Islet of Langerhans (tissue), 1 donor: ENCODE measurements at regions not wholly inside any gene's neighbourhood (a gene's known extent, or its start where the extent isn't known, plus 50 kb on each side); places are given as distances from the start of the nearest gene placed in this dataset.

Source experiments
- FAIRE-seq: peaks from one replicate; lab custom pipeline; 2011; peaks lifted over from hg19 to GRCh38; lab: Jason Lieb, UNC

DNA sequence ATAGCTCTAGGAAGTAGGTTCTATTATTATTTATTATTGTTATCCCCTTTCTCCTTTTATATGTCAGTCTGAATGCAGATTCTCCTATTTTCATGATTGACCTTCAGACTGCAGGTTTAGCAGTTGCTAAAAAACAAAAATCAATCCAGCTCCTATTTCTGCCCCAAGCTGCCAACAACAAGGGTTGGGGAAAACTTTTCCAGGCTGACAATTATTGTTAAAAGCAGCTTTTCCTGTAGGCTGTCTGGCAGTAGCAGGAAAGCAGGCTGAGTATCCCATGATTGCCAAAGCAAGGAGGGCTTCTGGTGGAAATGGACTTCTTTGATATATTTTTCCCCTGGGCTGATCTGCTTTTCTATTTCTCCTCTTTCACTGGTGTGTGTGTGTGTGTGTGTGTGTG, 78.0 kb upstream of the CTLA4 start:
- no peak for FAIRE-seq

DNA sequence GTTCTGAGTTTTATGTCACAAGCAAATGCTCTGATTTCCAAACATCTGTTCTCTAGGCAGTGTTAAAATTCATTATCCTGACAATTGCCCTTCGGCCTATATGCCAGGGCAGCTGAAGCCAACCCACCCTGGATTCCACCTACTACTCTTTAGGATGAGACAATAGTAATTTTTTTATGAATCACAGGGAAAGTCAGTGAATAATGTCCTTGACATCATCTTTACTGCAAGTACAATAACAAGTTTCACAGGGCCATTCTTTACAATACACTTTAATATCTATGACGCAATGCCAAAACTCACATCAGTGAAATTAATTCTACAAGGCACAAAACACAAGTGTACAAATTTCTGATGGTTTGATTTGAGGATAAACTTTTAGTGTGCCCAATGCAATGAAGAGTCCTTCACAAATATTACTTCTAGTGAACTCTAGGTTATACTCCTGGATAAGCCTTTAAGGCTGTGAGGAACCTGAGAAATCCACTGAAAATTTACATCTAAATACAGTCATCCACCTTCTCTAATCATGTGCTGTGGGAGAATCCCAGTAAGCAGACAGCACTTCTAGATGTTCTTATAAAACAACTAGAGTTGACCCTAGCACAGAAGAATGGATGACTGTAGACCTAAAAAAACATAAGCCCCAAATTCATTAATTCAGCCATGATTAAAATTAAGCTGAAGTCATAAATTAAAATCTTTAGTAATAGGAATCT, 77.3 kb upstream of the CTLA4 start:
- FAIRE-seq, result no peak

DNA sequence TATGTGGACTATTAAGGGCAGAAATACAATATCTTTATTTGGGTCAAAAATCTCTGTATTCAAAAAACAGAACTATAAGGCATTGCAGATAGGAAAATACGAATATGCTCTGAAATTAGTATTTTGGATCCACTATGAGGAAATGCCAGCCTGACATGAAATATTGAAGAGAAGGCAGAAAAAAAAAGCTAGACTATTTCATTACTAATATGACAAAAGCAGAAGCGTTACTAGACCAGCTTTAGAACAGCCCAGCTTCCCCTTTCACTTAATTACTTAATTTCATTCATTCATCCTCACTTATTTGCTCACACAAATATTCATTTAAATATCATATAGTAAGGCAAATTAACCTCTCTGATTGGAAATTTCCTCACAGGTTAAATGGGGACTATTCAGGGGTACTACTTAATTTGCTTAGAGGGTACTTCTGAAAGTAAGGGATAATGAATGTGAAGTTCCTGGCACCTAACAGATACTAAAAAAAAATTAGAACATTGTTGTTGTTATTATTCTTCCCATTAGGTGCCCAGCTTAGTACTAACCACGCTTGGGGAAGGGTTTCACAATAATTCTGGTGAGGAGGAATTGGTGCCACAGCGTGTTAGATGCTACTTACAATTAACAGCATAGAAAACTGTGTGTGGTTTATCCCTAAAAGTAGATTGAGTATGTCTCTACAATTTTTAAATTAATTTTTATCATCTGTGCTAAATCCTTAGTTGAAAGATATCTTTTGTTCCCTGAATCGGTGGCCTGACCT, 71.1 kb upstream of the CTLA4 start:
- no peak for FAIRE-seq

DNA sequence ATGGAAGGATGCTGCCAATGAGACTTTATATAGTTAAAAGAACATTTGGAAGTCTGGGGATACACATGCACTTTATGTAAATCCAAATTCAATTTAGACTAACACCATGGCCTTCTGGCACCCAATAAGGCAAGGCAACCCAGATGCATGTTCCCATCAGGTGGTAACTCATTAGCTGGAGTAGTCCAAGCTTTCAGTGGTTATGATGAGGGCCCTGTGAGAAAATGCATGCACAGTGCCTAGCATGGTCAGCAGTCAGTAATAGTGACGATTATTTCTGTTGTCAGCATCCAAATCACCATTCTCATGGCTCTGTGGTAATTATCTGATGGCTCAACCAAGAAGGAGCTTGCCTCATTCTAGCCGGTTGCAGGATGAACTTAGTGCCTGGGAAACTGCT, 70.3 kb upstream of the CTLA4 start:
- FAIRE-seq, result no peak

DNA sequence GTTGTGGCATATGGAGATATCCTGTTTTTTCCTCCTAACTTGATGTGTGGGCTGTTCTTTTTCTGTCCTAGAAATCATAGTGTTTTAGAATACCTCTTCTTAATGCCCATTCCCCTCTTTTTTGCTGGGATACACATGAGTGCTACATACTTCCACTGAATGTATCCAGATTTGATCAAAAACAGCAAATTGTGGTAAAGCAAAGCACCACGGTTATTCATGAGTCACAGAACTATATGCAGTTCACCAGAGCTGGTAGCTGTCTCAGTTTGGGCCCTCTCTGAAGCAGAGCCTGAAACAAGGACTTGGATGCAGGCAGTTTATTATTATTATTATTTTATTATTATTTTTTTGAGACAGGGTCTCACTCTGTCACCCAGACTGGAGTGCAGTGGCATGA, 69.9 kb upstream of the CTLA4 start:
- FAIRE-seq, result no peak

DNA sequence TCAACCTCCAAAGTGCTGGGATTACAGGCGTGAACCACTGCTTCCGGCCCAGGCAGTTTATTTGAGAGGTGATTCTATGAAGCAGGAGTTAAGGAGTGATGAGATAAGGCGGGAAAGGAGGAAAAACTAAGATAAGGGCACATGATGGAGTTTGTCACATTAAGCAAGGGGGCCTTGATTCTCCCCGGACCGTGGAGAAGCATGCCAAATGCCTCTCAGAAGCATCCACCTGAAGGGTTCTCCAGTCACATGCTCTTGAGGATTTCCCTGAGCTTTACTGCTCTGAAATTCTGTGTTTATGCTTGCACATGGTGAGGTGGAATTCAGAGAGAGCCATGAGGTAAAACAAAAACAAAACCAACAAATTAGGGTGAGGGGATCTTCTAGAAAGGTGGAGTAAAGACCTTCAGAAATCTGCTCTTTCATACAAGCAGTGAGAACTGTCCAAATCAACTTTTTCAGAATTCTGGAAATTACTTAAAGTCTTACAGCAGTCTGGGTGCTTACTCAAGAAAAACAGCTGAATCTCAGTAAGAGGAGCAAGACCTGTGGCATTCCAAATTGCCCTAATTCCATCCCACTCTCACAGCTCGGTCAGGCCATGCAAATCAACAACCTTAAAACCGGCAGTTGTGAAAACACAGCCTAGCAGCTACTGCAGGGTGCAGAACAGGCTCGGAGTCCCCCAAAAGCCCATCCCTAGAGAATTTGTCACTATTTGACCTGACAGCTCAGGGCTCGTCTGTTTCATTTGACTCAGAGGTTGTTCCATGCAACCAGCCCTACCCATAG, 69.1 kb upstream of the CTLA4 start:
- no peak for FAIRE-seq

DNA sequence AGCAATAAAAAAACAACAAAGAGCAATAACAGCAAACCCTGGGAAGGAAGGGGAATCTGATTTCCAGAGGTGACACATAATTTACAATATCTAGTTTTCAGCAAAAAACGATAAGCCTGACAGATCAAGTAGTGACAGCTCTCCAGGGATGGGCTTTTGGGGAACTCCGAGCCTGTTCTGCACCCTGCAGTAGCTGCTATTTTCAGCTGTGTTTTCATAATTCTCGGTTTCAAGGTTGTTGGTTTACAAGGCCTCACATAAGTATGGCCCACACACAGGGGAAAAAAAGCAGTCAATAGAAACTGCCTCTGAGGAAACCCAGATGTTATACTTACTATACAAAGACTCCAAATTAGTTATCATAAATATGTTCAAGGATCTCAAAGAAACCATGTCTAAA, 67.7 kb upstream of the CTLA4 start:
- FAIRE-seq, result no peak

DNA sequence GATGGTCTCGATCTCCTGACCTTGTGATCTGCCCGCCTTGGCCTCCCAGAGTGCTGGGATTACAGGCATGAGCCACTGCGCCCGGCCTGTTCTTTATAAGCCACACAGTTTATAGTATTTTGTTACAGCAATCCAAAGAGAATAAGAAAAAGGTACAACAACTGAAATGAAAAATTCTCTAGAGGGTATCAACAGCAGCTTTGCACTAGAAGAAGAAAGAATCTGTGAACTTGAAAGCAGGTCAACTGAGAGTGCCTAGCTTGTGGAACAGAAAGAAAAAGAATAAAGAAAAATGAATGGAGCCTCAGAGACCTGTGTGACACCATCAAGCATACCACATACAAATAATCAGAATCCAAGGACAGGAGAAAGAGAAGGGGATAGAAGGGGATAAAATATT, 66.8 kb upstream of the CTLA4 start:
- no peak for FAIRE-seq

DNA sequence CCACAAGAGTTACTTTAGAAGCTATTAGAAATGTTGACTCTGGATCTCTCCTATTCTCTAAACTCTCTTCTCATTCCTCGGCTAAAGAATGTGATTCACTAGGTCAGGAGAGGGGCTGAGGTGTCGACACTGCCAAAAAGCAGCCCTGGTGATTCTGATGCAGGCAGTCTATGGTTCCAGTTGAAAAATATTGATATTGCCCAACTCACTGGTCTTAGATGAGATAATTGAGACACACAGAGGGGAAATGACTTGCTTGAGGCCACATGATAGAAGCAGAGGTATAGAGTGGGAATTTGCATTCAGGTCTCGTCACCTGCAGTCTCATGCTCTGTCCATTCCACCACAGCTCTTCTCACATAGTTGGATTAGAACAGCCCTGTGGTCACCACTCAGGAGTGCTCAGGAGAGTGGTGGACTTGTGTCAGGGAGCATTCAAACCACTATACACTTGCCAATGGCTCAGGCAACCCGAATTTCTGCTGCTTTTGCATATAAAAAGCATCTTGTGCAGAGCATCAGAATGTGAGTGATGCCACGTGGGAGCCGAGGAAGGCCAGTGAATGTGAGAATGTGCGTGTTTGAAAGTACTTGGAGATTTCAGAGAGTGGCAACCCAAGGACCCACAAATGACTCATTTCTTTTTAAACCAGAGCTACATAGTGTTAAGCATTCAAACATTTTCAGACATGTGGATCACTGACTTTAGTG, 65.1 kb upstream of the CTLA4 start:
- FAIRE-seq, result no peak

DNA sequence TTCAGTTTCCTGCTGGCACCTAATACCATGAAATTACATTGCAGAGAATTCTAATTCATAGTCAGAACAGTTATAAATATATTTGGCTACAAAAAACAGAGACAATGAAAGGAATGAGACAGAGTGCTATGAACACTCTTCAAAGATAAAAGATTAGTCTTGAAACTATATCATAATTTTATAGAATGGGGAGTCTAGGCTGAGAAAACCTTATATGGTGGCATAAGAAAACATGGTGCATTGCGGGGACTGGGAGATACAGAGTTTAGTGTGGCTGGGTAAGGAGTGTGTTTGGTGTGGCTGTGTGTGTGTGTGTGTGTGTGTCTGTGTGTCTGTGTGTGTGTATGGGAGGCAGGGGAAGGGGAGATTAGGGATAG, 64.5 kb upstream of the CTLA4 start:
- FAIRE-seq, result no peak

DNA sequence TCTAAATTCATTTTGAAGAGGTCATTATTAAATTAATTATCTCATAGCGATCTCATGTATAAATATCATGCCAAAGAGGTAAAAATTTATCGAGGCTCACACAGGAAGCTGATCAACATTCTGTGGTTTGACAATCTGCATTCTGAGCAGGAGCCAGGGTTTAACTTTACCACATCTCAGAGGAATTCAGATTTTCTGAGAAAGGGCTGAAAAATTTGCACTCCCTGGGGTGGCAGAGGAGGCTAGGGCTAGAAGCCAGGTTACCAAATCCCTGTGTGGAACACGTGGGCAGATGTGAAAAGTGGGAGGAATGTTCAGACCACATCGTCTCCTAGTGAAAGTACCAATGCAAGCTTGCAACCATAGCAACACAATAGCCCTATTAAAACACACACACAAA, 63.5 kb upstream of the CTLA4 start:
- no peak for FAIRE-seq

DNA sequence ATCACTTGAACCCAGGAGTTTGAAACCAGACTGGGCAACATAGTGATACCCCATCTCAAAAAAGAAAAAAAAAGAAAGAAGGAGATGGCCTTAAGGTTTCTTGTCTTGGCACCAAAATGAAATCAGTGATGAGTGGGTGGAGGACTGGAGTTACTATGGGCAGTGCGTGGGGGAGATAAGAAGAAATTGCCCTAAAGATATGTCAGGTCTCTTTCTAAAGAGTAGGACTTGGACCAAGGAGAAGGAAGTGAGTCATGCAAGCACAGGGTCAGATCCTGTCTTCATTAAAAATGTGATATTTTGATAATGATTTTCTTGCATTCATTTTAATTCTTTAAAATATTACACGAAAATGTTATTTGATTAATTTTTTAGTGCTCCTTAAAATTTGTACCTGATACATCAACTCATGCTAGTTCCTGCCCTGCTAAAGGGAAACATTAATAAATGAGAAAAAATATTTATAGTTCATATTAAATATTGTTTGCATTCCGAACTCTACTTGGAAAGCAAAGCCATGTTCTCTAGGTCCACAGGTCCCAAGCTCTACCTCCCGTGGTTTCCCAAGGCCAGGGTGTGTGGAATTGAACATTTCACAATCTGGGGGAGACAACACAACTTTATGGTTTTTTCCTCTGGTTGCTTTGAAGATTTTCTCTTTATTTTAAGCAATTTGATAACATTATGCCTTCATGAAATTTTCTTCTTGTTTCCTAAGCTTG, 62.6 kb upstream of the CTLA4 start:
- FAIRE-seq, result no peak

DNA sequence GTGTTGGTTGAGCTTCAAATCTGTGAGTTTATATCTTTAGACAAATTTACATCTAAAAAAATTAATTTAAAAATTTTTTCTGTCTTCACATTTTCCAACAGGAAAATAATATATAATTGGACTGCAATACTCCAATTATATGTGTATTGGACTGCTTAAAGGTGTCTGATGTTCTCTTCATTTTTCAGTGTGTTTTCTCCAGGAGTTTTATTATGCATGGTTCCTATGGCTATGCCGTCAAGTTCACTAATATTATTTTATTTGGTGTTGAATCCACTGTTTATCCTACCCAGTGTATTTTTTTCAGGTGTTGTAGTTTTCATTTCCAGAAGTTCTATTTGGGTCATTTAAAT, 62.1 kb upstream of the CTLA4 start:
- FAIRE-seq, result no peak

DNA sequence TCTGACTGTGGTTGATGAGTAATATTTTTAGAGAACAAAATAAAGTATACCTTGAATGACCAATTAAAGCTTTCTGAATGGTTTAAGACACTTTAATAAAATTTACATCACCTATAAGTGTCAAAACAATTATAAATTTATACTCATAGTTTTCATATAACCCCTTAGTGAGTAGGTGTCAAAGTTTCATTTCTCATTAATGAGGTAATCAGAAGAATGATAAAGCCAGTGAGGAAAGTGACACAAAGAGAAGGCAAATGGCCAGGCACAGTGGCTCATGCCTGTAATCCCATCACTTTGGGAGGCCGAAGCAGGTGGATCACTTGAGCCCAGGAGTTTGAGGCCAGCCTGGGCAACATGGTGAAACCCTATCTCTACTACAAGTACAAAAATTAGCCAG, 60.8 kb upstream of the CTLA4 start:
- FAIRE-seq, result no peak

DNA sequence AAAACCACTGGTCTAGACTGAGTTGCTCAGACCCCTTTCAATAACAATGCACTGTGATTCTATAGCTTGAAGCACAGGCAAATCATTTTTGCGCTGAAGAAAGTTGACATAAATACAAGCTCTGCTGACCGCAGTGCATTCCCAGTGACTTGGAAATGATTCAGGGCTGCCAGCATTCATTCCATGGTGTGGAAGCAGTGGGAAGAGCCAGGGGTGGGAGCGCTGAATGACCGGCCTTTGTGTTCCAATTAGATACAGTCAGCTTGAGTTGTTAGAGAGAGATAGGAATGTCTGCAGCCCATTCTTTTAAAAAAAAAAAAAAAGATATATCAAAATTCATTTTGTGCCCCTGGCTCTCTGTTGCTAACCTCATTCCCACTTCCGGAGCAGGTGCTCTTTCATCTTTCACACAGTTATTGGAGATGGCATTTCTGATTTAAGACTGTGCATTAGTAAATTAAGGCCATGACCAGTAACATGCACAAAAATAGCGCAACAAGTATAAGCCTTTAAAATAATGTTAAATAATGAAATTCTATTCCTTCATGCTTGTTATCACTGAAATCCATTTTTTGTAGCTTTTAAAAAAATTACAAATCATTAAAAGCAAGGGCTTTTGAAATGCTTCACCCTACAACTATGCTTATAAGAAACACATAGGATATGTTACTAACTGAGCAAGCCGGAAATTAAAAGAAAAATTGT, 59.4 kb upstream of the CTLA4 start:
- FAIRE-seq, result no peak

DNA sequence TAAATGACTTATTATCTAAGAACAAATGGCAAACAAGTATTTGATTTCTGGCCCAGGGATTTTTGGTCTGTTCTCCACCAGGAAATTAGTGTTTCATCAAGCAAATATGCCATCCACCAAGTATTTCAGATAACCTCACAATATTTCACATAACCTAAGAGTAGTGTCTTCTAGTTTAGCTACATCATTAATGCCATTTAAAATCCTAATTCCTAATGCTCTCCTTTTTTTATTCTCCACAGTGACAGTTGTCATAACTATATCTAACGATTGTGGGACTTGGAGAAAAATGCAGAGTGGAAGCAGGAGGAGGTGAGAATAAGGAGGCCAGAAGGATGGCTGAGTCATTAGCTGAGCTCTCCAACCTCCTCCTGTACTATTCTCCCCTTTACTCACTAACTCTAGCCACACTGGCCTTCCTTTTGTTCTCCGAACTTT, 58.5 kb upstream of the CTLA4 start:
- no peak for FAIRE-seq

DNA sequence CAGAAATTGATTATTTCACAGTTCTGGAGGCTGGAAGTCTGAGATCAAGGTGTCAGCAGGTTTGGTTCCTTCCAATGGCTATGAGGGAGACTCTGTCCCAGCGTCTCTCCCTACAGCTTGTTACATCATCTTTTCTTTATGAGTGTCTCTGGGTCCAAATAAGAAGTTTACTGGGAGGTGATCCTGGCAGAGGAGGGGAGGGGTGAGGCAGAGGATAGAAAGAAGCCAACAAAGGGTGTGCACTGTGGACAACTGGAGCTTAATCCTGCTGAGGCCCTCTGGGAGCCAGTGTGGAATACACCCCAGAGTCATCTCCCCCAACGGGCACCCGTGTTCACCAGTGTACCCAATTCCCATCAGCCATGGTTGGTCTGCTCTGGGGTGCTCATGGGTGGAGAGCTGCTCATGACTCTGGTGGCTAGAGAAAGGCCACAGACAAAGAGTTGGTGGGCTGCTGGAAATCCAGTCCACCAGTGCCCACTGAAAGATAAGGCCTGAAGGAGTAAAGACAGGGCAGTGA, 57.5 kb upstream of the CTLA4 start:
- FAIRE-seq, result no peak

DNA sequence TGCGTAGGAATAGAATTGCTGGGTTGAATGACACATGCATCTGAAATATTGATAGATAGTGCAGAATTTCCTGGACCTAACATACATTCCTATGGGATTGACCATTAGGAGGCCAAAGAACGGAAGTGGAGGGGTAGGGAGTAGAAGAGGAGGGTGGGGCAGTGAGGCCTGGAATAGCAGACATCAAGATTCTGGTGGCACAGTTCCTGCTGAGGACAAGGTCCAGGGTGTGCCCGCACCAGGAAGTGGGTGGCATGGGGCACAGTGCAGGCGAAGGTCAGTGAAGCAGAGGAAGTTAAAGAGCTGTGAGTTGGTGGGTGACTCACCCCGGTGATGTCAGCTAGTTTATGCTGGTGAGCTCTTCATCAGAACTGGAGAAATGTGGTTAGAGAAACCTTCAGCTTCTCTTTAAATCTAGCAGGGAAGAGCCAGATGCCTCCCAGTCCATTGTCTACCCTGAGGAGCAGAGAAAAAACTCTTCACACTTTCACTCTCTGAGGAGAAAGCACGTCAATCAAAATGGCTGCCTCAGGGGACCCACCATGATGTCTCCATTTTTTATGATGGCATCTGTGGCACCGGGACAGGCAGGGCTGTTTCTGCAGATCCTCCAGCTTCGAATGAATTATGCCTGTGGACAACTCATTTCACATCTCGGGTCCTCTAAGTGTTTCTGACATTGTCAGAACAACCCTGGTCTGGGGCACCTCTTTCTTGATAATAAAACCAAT, 55.9 kb upstream of the CTLA4 start:
- FAIRE-seq, result no peak

DNA sequence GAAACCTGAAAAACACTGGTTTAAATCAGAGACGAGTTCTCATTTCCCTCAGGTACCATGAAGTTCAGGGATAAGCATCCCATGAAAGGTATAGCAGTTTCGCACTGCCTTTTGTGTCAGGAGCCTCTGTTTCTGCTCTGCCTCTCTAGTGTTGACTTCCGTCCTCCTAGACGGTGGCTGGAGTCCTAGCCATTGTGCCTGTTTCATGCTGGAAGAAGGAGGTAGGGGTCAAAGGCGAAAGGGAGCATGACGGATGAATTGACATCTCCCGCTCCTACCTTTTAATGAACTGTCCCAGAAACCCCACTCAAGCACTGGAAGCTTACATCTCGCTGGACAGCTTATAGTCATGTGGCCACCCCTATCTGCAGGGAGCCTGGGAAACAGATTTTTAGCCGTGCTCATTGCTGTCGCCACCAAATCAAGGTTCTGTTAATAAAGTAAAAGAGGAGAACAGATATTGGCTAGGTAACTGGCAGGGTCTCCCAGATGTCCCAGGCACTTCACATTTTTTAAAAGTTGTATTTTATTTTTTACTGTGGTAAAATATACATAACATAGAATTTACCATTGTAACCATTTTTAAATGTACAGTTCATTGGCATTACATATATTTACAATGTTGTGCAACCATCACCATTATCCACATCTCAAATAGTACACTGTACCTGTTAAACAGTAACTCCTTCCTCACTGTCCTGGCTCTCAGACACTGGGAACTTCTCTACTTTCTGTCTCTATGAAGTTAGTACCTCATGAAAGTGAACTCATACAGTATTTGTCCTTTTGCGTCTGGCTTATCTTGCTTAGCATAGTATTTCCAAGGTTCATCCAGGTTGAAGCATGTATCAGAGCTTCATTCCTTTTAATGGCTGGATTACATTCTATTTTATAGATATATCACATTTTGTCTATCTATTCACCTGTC, 55.0 kb upstream of the CTLA4 start:
- FAIRE-seq, result no peak
